ENCODE measurements at regions not wholly inside any gene's neighbourhood (a gene's known extent, or its start where the extent isn't known, plus 50 kb on each side); places are given as distances from the start of the nearest gene placed in this dataset.
A peak's percentile ranks its signal among the peaks of the same experiment; 100 is the strongest.

GRCh38 chr6:156509496-156509895, 267.7 kb upstream of the ARID1B start:
- no peak for DNase-seq

DNA sequence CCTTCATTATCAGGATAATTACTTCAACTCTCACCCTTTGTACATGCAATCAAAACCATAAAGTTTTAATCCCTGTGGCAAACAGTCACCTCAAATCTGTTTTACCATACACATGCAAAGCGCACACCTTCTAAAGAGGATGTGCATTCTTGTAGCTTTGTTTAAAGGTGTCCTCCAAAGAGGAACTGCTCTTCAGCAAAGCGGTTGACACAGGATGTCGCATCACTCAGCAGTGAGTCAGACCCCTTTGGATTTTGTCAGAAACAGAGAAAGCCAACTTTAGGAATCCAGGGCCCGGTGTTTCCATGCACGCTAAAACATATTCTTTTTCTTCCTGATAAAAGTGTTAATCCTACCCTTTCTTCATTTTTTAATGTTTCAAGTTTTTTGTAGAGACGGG, 268.3 kb upstream of the ARID1B start:
- DNase-seq, result peak; percentile 1

GRCh38 chr6:156508126-156508525, 269.1 kb upstream of the ARID1B start:
- no peak for DNase-seq

GRCh38 chr6:156507656-156508055, 269.5 kb upstream of the ARID1B start:
- DNase-seq, result no peak

DNA sequence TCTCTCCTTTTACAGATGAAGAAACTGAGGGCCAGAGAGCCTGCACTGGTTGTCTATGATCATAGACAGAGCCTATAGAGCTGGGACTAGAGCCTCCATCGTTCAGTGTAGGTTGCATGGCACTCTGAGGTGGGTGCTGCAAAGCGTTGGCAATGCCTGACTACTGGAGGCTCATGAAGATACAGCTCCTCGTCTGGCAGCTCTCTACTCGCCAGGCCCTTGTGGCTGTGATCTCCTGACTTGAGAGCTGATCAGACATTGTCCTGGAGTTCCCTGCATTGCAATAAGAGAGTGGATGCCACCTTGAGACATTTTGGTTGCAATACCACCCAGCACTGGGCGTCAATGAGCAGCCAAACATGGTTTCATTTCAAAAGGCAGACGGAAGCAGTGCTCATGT, 270.1 kb upstream of the ARID1B start:
- no peak for DNase-seq

DNA sequence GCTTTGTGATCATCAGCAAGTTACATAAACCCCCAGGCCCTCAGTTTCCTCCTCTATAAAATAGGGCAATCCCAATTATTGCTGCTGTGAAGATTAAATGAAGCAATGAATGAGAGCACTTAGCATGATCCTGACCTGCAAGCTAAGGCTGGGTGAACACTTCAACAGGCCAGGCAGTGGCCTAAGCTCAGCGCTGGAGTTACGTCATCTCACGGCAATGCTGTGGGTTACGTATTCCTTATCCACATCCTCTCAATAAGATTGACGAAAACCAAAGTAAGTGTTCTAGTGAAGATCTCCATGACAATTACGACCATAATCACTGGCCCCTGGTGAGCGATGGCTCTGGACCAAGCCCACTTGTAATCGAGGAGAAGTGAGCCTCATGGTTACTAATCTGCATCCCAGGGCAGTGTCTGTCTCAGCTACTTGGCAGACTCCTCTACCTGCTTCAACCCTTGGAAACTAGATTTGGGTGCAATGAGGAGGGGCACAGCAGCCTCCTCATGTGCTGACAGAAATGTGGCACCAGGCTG, 274.1 kb upstream of the ARID1B start:
- DNase-seq, result no peak

- DNase-seq, result no peak
Observed at GRCh38 chr6:156497618-156498017, 279.6 kb upstream of the ARID1B start.

DNA sequence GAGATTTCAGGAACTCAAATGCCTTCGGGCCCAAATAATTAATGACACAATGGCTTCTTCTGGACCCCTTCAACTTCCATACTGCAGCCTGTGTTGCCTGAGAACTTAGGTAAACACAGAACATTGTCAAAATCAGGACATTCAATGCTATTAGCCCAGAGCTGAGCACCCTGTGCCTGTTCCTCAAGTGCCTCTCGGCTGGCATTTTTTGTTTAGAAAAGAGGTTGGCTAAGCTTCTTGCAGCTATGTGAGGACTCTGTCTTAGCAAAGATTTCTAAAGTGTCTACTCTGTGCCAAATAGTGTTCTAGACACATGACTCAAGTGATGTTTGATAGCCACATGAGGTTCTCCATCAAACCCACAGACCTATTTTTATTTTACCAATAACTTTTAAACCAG, 289.3 kb upstream of the ARID1B start:
- no peak for DNase-seq

GRCh38 chr6:156485150-156485549, 292.0 kb upstream of the ARID1B start:
- no peak for DNase-seq

GRCh38 chr6:156474507-156475120, 302.6 kb upstream of the ARID1B start:
- no peak for DNase-seq

- no peak for DNase-seq
Observed at GRCh38 chr6:156471000-156471399, 306.2 kb upstream of the ARID1B start.

DNA sequence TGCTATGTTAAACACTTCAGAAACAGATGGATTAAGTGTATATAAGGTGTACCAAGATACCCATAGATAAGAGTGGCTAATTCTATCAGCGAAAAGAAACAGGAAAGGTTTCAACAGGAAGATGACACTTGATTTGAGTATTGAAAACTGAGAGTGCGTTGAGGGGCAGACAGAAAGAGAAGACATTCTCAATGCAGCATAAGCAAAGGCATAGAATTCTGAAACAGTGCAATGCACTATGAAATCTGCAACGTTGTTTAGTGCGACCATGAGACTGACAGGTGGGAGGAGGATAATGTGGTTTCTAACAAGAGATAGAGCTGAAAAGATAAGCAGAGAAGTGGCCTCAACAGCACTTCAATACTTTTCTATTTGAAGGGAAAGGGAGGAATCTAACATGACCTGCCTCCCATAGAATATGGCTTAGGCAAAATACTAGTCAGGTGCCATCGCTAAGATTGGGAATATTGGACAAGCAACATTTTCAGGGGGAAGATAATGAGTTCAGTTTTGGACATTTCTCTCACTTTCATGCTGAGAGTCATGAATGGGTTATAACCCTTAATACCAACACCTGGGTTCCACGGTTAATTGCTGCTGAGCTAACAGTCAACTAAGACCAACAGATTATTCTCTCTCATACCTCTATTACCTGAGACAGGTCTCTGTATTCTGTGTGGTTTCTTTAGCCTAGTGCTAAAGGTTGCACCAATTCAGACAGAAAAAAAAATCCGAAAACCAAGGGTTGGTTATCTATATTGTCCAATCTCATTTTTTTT, 312.9 kb upstream of the ARID1B start:
- no peak for DNase-seq

DNA sequence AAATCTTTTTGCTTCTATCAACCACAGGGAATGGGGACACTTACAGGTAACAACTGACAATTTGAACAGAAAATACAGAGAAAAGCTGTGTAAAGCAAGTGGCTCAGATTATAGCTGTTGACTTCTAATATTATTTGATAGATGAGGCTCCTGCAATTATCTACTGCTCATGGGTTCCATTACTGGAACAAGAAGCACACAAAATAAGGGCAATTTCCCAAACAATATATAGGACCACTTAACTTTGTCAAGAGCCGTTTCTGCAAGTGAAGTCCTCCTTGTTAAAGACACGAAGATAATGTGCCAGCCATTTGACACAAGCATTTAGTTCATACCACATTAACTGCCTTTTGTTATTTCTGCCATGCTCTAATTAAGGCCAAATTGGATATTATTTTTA, 315.5 kb upstream of the ARID1B start:
- no peak for DNase-seq

DNA sequence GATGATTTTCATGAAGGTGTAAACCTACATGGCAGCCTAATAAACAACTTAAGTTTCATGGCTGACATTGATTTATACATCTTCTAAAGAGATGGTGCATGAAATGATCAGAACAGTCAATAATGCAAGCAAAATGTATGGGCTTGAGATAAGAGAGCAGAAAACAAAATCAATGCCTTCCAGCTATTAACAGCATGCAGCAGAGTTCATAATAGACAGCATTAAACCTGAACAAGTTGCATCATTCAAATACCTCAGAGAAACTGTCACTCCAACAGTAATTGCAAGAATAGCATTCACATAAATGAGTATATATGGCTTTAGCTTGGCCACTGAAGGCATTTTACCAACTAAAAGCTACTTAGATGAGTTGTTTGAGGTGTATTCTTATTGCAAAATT, 319.6 kb upstream of the ARID1B start:
- no peak for DNase-seq

GRCh38 chr6:156455847-156456246, 321.3 kb upstream of the ARID1B start:
- DNase-seq, result no peak

DNA sequence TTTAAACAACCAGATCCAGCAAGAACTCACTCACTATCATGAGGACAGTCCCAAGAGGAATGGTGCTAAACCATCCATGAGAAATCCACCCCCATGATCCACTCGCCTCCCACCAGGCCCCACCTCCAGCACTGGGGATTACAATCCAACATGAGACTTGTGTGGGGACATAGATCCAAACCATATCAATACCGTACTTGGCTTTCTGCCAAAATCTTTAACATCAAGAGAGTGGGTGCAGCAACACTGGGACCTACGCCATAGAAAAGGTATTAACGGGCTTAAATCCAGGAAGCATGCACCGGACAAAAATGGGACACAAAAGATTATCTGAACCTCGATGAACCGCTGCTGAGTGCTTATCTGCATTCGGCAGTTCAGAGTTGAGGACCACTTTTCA, 322.3 kb upstream of the ARID1B start:
- no peak for DNase-seq

DNA sequence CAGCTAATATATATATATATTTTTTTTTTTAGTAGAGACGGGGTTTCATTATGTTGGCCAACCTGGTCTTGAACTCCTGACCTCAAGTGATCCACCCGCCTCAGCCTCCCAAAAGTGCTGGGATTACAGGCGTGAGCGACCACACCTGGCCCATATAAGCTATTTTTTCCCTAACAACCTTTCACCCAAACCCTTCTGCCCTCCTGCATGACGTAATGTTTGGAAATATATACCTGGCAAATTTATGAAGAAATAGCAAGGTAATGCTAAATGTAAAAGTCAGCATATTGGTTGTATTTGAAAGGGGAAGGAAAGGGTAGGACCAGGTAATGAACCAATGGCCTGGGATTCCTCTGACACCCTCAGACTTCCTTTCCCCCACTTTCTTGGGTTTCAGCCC, 325.5 kb upstream of the ARID1B start:
- no peak for DNase-seq

DNA sequence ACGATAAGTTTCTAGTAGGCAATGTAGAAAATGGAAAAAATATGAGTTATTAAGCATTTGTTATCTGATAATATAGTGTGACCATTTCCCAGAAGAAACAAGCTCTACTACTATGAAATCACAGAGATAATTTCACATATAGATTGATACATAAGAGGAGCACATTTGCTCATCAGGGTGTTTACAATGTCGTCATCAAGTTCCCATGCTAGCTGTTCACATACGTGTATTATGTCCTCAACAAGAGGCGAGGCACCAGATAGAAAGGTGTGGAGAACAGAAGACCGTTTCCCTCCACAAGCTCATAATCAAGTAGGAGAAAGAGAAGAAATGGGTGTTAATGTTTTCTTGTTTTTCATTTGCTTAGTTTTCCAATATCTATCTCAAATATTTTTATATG, 326.1 kb upstream of the ARID1B start:
- no peak for DNase-seq

- no peak for DNase-seq
Observed at GRCh38 chr6:156450421-156450820, 326.8 kb upstream of the ARID1B start.

DNA sequence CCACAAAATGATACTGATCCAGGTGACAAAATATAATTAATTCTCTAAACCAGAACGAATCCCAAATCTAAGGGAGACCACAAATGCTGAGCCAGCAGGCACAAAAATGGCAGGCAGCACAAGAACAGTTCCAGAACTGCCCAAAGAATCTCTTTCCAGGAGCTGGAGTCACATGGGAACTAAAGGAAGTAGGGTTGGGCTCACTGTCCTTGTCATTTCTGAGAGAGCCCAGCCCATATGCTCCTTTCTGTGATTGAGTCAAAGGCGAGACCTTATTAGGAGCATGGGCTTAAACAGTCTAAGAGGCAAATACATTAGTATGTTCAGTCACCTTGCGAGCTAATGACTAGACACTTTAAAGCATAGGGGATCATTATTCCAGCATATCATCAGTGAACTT, 327.6 kb upstream of the ARID1B start:
- DNase-seq, result no peak

DNA sequence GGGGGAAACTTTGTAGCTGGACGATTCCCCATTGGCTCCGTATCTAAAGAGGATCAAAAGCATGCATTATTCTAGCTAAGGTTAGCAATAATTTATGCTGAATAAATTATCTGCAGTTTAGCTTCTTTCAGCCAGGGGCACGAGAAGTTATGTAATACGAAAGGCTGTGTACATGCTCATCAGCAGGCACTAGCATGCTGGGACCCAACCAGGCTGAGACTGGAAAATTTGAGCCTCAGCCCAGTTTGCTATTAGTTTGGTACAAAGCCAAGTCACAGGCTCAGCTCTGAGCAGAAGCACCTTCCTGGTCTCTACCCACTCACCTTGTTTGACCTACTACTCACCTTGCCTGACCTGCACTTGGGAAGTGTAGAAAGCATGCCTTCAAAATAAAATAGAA, 328.1 kb upstream of the ARID1B start:
- DNase-seq, result no peak

DNA sequence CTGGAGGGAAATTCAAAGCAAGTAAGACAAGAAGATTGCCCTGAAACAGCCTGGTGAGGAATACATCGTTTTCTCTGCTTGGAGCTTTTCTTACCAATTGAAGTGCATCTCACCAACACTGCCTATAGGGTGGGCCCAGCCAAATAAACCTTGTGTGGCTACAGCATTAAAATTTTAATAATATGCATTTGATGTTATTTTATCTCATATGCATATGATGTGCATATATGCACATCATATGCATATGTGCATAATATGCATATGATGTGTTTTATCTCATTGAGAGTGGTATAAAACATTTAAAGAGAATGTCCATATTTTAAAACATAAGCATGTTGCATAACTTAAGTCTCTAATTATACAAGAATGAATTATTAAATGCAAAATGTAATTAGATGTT, 328.6 kb upstream of the ARID1B start:
- no peak for DNase-seq

- no peak for DNase-seq
Observed at GRCh38 chr6:156440688-156441087, 336.5 kb upstream of the ARID1B start.

- no peak for DNase-seq
Observed at GRCh38 chr6:156438350-156438923, 338.7 kb upstream of the ARID1B start.
